Left lung (tissue), 4 donors: ENCODE measurements at regions not wholly inside any gene's neighbourhood (a gene's known extent, or its start where the extent isn't known, plus 50 kb on each side); places are given as distances from the start of the nearest gene placed in this dataset.

Source experiments
- ATAC-seq: fragments of 200-7000 bp; cut with Tn5 transposase; one replicate; pipeline ENCODE4 v1.9.1; 2020; ENCODE audit warnings: moderate library complexity
- DNase-seq, 4 donors: peaks; one replicate each; pipeline ENCODE4 v3.0.0-alpha.2; 2013 to 2020
- H3K27ac ChIP-seq, 2 donors: fragments of 200-600 bp; sonication (generic) in 1 of 2; one replicate each; pipeline versions ENCODE4 v1.5.0 to v1.8.0; 2020 to 2021
- H3K27me3 ChIP-seq, 2 donors: fragments of 200-600 bp; sonication (generic) in 1 of 2; one replicate each; pipeline versions ENCODE4 v1.5.0 to v1.8.0; 2020 to 2021
- H3K36me3 ChIP-seq, 2 donors: fragments of 200-600 bp; sonication (generic) in 1 of 2; one replicate each; pipeline versions ENCODE4 v1.5.0 to v1.8.0; 2020 to 2021
- H3K4me1 ChIP-seq, 2 donors: fragments of 200-600 bp; one replicate each; pipeline ENCODE4 v1.8.0; 2021
- H3K4me3 ChIP-seq, 2 donors: fragments of 200-600 bp; sonication (generic) in 1 of 2; one replicate each; pipeline versions ENCODE4 v1.5.0 to v1.8.0; 2020 to 2021; ENCODE audit warnings: mild to moderate bottlenecking in 1 of 2
- H3K9me3 ChIP-seq, 2 donors: fragments of 200-600 bp; sonication (generic) in 1 of 2; one replicate each; pipeline versions ENCODE4 v1.5.0 to v1.8.0; 2020 to 2021
- CTCF ChIP-seq, 2 donors: fragments of 200-600 bp; sonication (generic) in 1 of 2; IDR thresholded peaks; one replicate each; pipeline versions ENCODE4 v1.5.0 to v1.8.0; 2021; ENCODE audit warnings: antibody characterized with exemption in 2 of 2
- intact Hi-C, 2 donors: fragments of 100-400 bp; cut with DNase I; formaldehyde crosslinking; loops; one replicate each; pipeline versions ENCODE4 v1.11.2 to v1.14.2; 2022
- donor health status: DM: no; HTN: yes; CAD: no.
- donor health status: DM: no; HTN: no; CAD: no.

DNA sequence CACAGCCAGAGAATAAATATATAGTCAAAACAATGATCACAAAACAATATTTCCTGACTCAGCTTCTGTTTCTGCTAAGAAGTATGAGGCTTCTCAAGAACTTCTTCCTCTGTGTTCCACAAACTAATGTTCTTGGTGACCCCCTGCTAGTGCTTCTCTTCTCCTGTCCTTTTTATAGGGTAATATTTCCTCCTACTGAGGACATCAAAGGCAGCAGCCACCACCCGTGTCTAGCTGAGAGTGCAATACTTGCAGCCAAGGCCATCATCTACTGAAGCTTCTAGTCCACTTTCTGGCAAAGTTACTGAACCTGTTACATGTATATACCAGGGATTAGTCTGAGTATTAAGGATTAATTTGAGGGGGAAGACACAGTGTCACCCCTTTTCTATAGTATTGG lies 83.7 kb upstream of the SLC12A2 start:
- DNase-seq, result no peak
- Histone ChIP-seq H3K36me3 (no peaks in the 10 kb centered on the region), H3K4me3 (no peak overlapping the region), H3K4me1 (no peaks in the 10 kb centered on the region), H3K27me3 (no peaks in the 10 kb centered on the region), H3K9me3 (no peaks in the 10 kb centered on the region), H3K27ac (no peak overlapping the region)
- no peak for TF ChIP-seq CTCF (IDR thresholded peaks at IDR 0.05)
- intact Hi-C loops, result no loop called here
- ATAC-seq, result no peak

- ATAC-seq, result no peak
- DNase-seq, result no peak
- Histone ChIP-seq H3K9me3 (no peaks in the 10 kb centered on the region), H3K4me1 (no peaks in the 10 kb centered on the region), H3K36me3 (no peaks in the 10 kb centered on the region), H3K27ac (no peak overlapping the region), H3K4me3 (no peak overlapping the region), H3K27me3 (no peaks in the 10 kb centered on the region)
- intact Hi-C loops, result no loop called here
- no peak for TF ChIP-seq CTCF (IDR thresholded peaks at IDR 0.05)
Observed at GRCh38 chr5:128002425-128002824, 81.1 kb upstream of the SLC12A2 start.

GRCh38 chr5:128007939-128008338 lies 75.6 kb upstream of the SLC12A2 start:
- Histone ChIP-seq H3K4me3 (no peak overlapping the region), H3K27ac (no peak overlapping the region), H3K9me3 (no peaks in the 10 kb centered on the region), H3K36me3 (no peaks in the 10 kb centered on the region), H3K27me3 (no peaks in the 10 kb centered on the region), H3K4me1 (no peaks in the 10 kb centered on the region)
- intact Hi-C loops, result no loop called here
- TF ChIP-seq CTCF (IDR thresholded peaks at IDR 0.05), result no peak
- DNase-seq, result no peak
- ATAC-seq, result peak; percentile 30

GRCh38 chr5:128009403-128009802 lies 74.2 kb upstream of the SLC12A2 start:
- Histone ChIP-seq H3K9me3 (no peaks in the 10 kb centered on the region), H3K4me3 (no peak overlapping the region), H3K27me3 (no peaks in the 10 kb centered on the region), H3K4me1 (no peaks in the 10 kb centered on the region), H3K36me3 (no peaks in the 10 kb centered on the region), H3K27ac (no peak overlapping the region)
- no peak for ATAC-seq
- no peak for DNase-seq
- no peak for TF ChIP-seq CTCF (IDR thresholded peaks at IDR 0.05)
- intact Hi-C loops, result no loop called here

DNA sequence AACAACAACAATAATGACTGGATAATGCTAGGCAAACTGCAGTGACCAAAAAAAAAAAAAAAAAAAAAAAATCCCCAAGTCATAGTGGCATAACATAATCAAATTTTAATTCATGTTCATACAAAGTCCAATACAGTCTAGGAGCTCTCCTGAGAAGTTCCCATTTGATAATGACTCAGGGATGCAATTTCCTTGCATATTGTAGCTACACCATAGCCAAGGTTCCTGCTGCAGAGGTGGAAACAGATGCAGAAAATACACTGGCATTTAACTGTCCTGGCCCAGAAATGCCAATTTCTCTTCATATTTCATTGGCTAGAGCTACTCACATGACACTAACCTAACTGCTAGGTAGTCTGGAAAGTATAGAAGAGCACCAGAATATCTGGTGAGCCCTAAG lies 72.2 kb upstream of the SLC12A2 start:
- no peak for ATAC-seq

More for the DNA sequence above, 72.2 kb upstream of the SLC12A2 start:
- Histone ChIP-seq H3K9me3 (no peaks in the 10 kb centered on the region), H3K27me3 (no peaks in the 10 kb centered on the region), H3K27ac (no peak overlapping the region), H3K4me1 (no peaks in the 10 kb centered on the region), H3K4me3 (no peak overlapping the region), H3K36me3 (no peaks in the 10 kb centered on the region)
- intact Hi-C loops, result no loop called here
- DNase-seq, result no peak
- no peak for TF ChIP-seq CTCF (IDR thresholded peaks at IDR 0.05)
